ENCODE measurements at regions not wholly inside any gene's neighbourhood (a gene's known extent, or its start where the extent isn't known, plus 50 kb on each side); places are given as distances from the start of the nearest gene placed in this dataset.

DNA sequence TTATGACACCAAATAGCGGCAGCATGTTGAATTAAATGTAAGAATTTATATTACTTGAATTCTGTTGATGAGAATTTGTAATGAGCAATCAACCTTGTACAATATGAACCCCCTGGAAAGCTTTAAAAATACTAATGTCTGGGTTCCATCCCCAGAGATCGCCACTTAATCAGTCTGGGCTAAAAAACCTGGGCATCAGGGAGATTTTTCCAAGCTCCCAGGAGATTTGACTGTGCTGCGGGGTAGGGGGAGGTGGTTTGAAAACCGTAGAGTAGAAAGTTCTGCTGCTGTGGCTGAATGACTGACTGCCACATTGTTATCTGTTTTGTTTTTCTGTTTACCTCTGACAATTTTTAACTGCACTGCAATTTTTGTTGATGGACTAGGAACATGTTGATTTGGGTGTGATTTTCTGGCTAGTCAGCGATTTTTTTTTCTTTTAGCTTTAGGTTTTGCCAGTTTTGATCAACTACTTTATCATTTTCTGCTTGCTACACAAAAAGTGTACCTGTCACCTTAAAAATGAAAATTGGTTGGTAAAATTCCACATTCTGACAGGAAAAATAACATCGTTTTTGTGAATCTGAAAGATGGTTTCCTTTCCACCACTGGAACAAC lies 79.3 kb downstream of the PCTP start:
- H3K27me3 ChIP-seq (ENCODE audit: low read depth), result peaks cover 4% of the 10 kb centered on the region; the same call in 1 of the 2 replicates
- H3K4me3 ChIP-seq, result no peak overlapping the region
- H3K9me3 ChIP-seq, result no peaks in the 10 kb centered on the region
- H3K36me3 ChIP-seq (replicated peaks), result no peaks in the 10 kb centered on the region
- no peak for DNase-seq (ENCODE audit: low spot score in 2 of 2)
- in situ Hi-C loops (cut with MboI; ENCODE audit: low sequenced_read_pairs), result no loop called here
- no peaks in the 10 kb centered on the region for H3K4me1 ChIP-seq

DNA sequence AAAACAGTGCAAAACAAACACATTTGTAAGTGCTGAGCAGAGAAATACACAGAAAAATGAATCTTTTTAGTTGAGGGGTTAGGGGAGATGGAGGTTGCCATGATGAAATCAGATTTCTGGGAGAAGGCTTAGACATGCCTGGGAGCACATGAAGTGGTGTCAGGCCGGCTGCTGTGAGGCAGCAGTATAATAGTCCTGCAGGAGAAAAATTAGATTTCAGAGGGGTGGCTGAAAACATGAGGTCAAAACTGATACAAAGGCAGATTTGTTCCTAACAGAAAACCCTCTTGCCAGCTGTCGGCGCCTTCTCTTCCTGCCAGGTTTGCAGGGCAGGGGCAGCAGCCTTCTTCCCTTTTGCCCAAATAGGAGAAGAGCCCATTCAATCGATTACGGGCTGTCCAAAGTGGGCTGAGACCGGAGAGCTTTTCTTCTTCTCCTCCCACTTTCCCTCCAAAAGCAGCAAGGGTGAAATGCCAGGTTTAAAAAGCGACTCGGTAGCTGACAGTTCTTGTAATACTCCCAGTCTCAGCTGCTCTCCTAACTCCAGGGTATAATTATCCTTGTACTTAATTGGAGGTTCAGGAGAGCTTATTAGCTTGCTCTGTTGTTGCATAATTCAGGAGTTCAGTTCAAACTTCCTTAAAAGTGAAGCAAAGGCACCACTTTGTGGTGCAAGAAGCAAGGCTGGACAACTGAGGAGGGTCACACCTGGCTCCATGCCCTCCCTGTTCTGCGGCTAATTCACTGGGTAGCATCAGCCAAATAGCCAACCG lies 80.0 kb downstream of the PCTP start:
- no peak for DNase-seq (ENCODE audit: low spot score in 2 of 2)
- H3K4me3 ChIP-seq, result no peak overlapping the region
- H3K36me3 ChIP-seq (replicated peaks), result no peaks in the 10 kb centered on the region
- H3K27me3 ChIP-seq (ENCODE audit: low read depth), result peaks cover 4% of the 10 kb centered on the region; the same call in 1 of the 2 replicates
- H3K9me3 ChIP-seq, result no peaks in the 10 kb centered on the region
- H3K4me1 ChIP-seq, result no peaks in the 10 kb centered on the region
- in situ Hi-C loops (cut with MboI; ENCODE audit: low sequenced_read_pairs), result no loop called here

DNA sequence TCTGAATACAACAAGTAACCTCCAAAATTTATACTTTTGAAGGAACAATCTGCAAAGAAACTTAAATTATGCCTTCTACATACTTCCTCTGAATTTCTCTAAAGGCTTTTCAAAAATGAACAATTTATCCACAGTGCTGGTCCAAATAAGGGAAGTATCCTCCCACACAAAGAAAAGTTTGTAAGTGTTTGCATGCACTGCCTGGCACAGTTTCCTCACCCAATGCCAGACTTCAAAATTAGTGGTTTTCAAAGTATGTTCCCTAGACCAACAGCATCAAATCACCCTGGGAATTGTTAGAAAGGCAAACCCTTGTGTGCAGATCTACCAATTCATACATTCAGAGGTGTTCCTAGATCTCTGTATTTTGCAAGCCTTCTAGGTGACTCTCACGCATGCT lies 82.5 kb downstream of the PCTP start:
- Histone ChIP-seq H3K27me3 (ENCODE audit: low read depth) (peaks cover 4% of the 10 kb centered on the region; the same call in 1 of the 2 replicates), H3K4me3 (no peak overlapping the region), H3K36me3 (replicated peaks) (no peaks in the 10 kb centered on the region), H3K4me1 (no peaks in the 10 kb centered on the region), H3K9me3 (no peaks in the 10 kb centered on the region)
- in situ Hi-C loops (cut with MboI; ENCODE audit: low sequenced_read_pairs), result no loop called here
- DNase-seq (ENCODE audit: low spot score in 2 of 2), result no peak

DNA sequence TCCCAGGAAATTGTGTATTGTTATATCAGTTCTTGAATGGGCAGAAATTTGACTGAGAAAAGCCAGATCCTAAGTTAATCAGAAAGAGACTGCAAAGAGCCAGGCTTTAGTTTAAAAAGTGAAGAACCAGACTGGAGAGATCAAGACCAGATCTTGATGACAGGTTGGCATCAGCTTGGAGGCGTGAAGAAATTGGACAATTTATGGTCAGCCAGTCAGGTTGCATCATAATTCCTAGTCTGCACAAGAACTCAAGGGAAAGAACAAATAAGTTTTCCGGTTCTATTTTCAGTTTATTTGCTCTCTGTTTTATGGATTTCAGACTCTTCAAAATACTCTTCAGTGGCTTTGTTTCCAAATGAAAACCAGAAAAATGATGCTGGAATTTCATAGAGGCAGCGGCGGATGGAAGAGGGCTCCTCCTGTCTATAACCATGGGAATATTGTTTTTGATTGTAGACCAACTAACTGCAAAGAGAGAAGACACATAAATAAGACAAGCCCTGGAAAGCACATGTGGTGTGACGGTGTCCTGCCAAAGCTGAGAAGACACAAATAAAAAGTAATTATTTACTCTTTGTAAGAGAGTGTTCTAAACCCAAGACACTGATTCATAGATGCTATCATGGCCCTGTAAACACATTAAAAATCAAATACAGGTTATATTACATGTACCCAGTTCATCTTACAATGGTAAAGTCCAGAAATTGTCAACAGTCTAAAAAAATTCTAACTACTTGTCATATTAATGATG lies 91.7 kb downstream of the PCTP start:
- no peak for DNase-seq (ENCODE audit: low spot score in 2 of 2)
- Histone ChIP-seq H3K9me3 (no peaks in the 10 kb centered on the region), H3K4me3 (no peak overlapping the region), H3K27me3 (ENCODE audit: low read depth) (no peaks in the 10 kb centered on the region), H3K4me1 (no peaks in the 10 kb centered on the region; the same call in 1 of the 2 replicates), H3K36me3 (replicated peaks) (no peaks in the 10 kb centered on the region)
- in situ Hi-C loops (cut with MboI; ENCODE audit: low sequenced_read_pairs), result no loop called here

DNA sequence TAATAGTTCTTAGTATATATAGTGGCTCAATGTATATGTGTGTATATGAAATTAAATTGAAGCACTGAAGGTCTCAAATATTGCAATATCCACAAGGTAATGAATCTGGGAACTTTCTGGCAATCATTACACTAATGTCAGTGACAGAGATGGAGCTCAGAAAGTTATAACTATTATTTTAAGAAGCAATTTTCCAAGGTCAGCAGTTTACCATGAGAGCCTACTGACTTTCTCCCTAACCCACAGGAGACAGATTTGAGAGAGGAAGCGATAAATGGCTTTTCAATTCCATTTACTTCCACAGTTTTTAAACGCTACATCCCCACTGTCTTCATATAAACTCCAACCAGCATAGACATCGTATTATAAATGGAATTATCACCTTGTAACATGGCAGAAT lies 92.9 kb downstream of the PCTP start:
- Histone ChIP-seq H3K36me3 (replicated peaks) (no peaks in the 10 kb centered on the region), H3K4me3 (no peak overlapping the region), H3K27me3 (ENCODE audit: low read depth) (no peaks in the 10 kb centered on the region), H3K9me3 (no peaks in the 10 kb centered on the region), H3K4me1 (no peaks in the 10 kb centered on the region; the same call in 1 of the 2 replicates)
- DNase-seq (ENCODE audit: low spot score in 2 of 2), result no peak
- in situ Hi-C loops (cut with MboI; ENCODE audit: low sequenced_read_pairs), result no loop called here

DNA sequence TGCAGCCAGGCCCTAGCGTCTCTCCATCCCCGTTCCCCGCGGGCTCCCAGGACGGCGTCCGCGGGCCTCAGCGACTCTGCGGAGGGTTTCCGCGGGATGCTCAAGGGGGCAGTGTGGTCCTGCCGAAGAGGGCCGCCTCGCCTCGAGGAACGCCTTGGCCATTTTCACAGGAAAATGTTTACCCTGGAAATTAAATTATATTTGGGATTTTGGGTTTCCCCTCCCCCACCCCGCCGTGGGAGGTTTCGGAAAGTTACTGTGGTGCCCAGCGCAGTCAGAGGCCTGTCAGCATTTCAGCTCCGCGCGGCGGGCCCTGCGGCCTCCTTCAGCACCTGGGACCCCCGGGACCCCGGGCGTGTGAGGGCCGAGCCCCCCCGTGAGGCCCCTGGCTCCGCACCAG lies 94.5 kb downstream of the PCTP start:
- Histone ChIP-seq H3K27me3 (ENCODE audit: low read depth) (no peaks in the 10 kb centered on the region), H3K36me3 (replicated peaks) (no peaks in the 10 kb centered on the region), H3K4me3 (no peak overlapping the region), H3K4me1 (no peaks in the 10 kb centered on the region), H3K9me3 (no peaks in the 10 kb centered on the region)
- in situ Hi-C loops (cut with MboI; ENCODE audit: low sequenced_read_pairs), result no loop called here
- DNase-seq (ENCODE audit: low spot score in 2 of 2), result peak; percentile 20 to 56

DNA sequence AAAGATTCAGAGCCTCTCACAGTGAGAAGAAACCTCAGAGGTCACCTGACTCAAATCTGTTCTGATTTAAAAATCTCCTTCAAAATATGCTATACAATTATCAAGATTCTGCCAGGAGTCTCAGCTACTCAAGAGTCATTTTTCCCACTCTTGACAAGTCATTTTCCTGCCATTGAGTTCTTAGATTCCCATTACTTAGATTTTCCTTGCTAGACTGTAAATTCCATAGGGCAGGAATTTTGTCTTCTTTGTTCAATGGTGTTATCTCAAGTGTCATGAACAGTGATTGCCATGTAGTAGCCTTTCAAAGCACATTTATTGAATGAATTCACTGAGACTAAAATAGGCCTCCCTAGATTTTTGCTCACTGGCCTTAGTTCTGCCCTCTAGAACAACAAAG lies 95.9 kb downstream of the PCTP start:
- H3K4me3 ChIP-seq, result no peak overlapping the region
- no peaks in the 10 kb centered on the region for H3K4me1 ChIP-seq
- H3K36me3 ChIP-seq (replicated peaks), result no peaks in the 10 kb centered on the region
- no peaks in the 10 kb centered on the region for H3K9me3 ChIP-seq
- in situ Hi-C loops (cut with MboI; ENCODE audit: low sequenced_read_pairs), result no loop called here
- H3K27me3 ChIP-seq (ENCODE audit: low read depth), result no peaks in the 10 kb centered on the region
- no peak for DNase-seq (ENCODE audit: low spot score in 2 of 2)

DNA sequence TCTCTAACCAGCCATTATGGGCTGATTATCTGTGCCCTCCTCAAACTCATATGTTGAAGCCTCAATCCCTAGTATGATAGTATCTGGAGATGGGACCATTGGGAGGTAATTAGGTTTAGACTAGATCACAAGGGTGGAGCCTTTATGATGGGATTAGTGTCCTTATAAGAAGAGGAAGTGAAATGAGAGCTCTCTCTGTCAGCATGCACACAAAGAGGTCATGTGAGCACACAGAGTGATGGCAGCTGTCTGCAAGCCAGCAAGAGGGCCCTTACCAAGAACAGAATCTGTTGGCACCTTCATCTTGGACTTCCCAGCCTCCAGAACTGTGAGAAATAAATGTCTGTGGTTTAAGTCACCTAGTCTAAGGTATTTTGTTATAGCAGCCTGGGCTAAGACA lies 101.9 kb downstream of the PCTP start:
- Histone ChIP-seq H3K4me3 (no peak overlapping the region), H3K4me1 (no peaks in the 10 kb centered on the region), H3K27me3 (ENCODE audit: low read depth) (no peaks in the 10 kb centered on the region), H3K36me3 (replicated peaks) (no peaks in the 10 kb centered on the region), H3K9me3 (no peaks in the 10 kb centered on the region)
- DNase-seq (ENCODE audit: low spot score in 2 of 2), result no peak
- in situ Hi-C loops (cut with MboI; ENCODE audit: low sequenced_read_pairs), result no loop called here

DNA sequence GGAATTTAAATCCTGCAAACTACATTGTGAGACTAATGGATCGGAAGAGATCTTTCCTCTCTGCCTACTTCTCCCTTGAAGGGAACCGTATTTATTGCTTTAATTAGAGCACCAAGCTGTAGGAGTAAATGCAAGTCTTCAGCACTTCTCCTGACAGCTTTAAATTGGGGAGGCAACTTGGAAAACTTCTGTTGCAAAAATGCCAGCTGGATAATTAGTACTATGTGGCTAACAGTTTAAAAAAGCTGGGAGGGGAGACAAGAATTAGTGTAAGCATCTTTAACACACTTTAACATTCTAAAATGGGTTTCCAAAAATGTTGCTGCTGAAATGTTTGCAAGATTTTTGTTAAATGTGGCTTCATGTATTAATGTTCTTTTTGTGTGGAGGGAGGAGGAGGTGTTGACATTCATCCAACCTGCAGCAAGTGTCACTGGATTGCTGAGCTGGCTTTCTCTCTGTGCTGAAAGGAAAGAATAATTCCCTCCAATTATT lies 108.5 kb downstream of the PCTP start:
- Histone ChIP-seq H3K9me3 (no peaks in the 10 kb centered on the region), H3K4me3 (no peak overlapping the region), H3K27me3 (ENCODE audit: low read depth) (no peaks in the 10 kb centered on the region), H3K4me1 (no peaks in the 10 kb centered on the region), H3K36me3 (replicated peaks) (no peaks in the 10 kb centered on the region)
- in situ Hi-C loops (cut with MboI; ENCODE audit: low sequenced_read_pairs), result no loop called here
- no peak for DNase-seq (ENCODE audit: low spot score in 2 of 2)

DNA sequence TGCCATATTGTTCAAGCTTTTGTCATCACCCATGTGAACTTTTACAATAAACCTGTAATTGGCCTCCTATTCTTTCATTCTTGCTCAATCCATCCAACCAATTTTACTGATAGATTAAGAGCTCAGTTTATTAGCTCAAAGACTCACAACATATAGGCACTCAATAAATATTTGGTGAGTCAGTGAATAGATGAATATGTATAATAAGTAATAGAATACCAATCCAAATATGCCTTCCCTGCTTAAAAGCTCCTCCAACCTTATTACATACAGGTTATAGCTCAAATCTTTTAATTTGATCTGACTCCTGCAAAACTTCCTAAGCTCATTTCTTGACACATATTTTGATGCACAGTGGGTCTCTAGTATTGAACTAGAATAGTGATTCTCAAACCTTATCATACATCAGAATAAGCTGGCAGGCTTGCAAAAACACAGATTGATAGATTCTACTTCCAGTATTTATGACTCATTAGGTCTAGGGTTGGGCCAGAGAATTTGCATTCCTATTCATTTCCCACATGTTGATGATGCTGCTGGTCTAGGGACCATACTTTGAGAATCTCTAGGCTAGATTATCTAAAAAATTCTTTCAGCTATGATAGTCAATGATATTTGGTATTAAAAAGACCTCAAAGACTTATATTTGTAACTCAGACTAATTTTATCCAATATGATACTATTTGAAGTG lies 114.4 kb downstream of the PCTP start:
- H3K36me3 ChIP-seq (replicated peaks), result no peaks in the 10 kb centered on the region
- H3K27me3 ChIP-seq (ENCODE audit: low read depth), result no peaks in the 10 kb centered on the region
- H3K9me3 ChIP-seq, result no peaks in the 10 kb centered on the region
- H3K4me1 ChIP-seq, result no peaks in the 10 kb centered on the region
- in situ Hi-C loops (cut with MboI; ENCODE audit: low sequenced_read_pairs), result no loop called here
- no peak overlapping the region for H3K4me3 ChIP-seq
- no peak for DNase-seq (ENCODE audit: low spot score in 2 of 2)

DNA sequence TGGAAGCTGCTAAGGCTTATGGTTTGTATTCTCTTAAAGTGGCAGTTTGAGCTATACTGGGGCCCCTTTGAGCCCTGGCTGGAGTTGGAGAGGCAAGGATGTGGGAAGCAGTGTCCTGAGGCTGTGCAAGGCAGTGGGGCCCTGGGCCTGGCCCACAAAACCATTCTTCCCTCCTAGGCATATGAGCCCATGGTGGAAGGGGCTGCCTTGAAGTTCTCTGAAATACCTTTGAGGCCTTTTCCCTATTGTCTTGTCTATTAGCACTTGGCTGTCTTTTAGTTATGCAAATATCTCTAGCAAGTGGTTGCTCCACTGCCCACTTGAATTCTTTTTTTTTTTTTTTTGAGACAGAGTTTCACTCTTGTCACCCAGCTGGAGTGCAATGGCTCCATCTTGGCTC lies 119.2 kb downstream of the PCTP start:
- Histone ChIP-seq H3K4me3 (no peak overlapping the region), H3K27me3 (ENCODE audit: low read depth) (no peaks in the 10 kb centered on the region), H3K9me3 (no peaks in the 10 kb centered on the region), H3K36me3 (replicated peaks) (no peaks in the 10 kb centered on the region), H3K4me1 (no peaks in the 10 kb centered on the region)
- in situ Hi-C loops (cut with MboI; ENCODE audit: low sequenced_read_pairs), result no loop called here
- DNase-seq (ENCODE audit: low spot score in 2 of 2), result no peak

DNA sequence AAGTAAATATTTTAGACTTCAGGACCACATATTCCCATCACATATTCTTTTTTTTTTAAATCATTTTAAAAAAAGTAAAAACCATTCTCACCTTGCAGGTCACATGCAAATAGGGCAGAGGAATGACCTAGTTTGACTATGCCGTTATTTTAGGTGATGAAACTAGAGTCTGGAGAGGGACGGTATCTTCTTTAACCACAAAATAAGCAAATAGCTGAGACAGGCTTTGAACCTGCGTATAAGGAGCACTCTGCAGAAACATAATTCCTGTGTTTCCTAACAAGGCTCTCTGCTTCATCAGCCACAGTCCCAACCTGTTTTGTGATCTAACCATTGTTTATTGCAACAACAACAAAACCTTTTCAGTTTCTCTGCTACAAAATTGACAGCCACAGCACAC lies 121.5 kb downstream of the PCTP start:
- H3K4me1 ChIP-seq, result no peaks in the 10 kb centered on the region
- no peak for DNase-seq (ENCODE audit: low spot score in 2 of 2)
- H3K27me3 ChIP-seq (ENCODE audit: low read depth), result no peaks in the 10 kb centered on the region
- no peaks in the 10 kb centered on the region for H3K36me3 ChIP-seq (replicated peaks)
- in situ Hi-C loops (cut with MboI; ENCODE audit: low sequenced_read_pairs), result no loop called here
- H3K9me3 ChIP-seq, result no peaks in the 10 kb centered on the region
- H3K4me3 ChIP-seq, result no peak overlapping the region

DNA sequence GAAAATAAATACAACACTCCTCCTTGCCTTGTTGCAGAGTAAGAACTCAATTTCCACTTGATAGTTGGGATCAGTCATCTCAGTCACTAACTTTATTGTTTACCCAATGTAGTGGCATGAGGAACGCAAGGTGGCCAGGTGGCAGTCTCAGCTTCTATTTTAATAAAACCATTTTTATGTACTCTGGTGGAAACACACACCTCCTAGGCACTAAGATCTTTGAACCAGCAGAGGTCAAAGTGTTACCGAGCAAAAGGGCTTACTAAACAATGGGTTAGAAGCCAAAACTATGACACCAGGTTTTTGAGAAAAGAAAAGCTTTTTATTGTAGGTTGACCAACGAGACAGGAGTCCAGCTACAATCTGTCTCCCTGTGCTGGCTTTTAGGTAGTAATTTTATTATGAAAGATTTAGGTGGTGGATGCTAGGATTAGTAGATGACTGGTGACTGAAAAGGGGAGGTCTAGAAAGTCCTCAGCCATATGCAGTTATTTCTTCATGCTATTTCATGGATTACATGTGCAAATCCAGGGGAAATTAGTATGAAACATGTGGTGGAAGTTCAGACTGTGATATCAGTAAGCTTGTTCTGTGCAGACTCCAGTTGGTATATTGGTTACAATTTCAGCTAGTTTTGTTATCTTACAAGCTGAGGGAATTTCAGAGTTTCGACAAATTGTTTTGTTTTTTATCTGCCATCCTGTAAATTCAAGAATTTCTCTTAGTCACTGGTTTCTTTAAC lies 122.3 kb downstream of the PCTP start:
- no peaks in the 10 kb centered on the region for H3K36me3 ChIP-seq (replicated peaks)
- H3K27me3 ChIP-seq (ENCODE audit: low read depth), result no peaks in the 10 kb centered on the region
- H3K9me3 ChIP-seq, result no peaks in the 10 kb centered on the region
- H3K4me3 ChIP-seq, result no peak overlapping the region
- in situ Hi-C loops (cut with MboI; ENCODE audit: low sequenced_read_pairs), result no loop called here
- H3K4me1 ChIP-seq, result no peaks in the 10 kb centered on the region
- no peak for DNase-seq (ENCODE audit: low spot score in 2 of 2)
